Frontal cortex (tissue), 3 donors: ENCODE measurements at regions not wholly inside any gene's neighbourhood (a gene's known extent, or its start where the extent isn't known, plus 50 kb on each side); places are given as distances from the start of the nearest gene placed in this dataset.

Experiments used
- DNase-seq, 2 donors: peaks; one replicate each; pipeline ENCODE4 v3.0.0; 2012; ENCODE audit warnings: low spot score in 2 of 2
- FAIRE-seq: peaks from 2 replicates; lab custom pipeline; 2012; peaks lifted over from hg19 to GRCh38; lab: Jason Lieb, UNC
- donor health status: control.
- donor health status: control.
- donor health status: control.

DNA sequence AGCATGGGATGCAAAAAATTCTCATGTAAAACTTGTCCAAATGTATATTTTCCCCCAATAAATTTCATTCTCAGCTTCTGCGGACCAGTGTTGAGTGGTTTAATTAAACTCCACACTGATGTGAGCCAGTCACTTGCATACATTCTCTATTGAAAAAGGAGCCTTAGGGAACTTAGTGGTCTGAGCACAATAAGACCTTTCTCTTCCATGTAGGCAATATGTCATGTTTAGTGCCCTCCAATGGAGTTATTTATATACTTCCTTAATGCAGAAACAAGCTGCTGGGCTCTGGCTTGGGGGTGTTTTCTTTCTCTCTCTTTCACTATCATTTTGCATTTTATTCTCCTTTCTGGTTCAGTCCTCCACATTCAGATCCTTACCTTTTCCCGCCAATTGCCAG lies 196.9 kb downstream of the ANAPC10 start:
- DNase-seq, result no peak

DNA sequence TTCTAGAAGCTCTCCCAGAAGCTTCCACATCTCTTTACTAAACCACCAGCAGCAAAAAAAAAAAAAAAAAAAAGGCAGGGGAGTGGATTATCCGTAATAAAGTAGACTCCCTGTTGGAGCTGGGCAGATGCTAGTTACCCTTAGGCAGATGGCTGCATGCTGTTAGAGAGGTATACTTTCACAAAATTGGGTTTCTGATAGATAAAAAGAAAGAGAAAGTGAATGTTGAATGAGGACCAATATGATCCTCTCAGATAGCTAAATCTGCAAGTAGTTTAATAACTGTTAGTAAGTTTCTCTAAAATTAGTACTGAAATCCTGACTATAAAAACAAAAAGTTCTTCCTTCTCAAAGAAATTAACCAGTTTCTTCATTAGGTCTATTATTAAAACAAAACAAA lies 195.4 kb downstream of the ANAPC10 start:
- FAIRE-seq (no peak), DNase-seq (no peak)

More for the DNA sequence above, 196.9 kb downstream of the ANAPC10 start:
- no peak for FAIRE-seq

DNA sequence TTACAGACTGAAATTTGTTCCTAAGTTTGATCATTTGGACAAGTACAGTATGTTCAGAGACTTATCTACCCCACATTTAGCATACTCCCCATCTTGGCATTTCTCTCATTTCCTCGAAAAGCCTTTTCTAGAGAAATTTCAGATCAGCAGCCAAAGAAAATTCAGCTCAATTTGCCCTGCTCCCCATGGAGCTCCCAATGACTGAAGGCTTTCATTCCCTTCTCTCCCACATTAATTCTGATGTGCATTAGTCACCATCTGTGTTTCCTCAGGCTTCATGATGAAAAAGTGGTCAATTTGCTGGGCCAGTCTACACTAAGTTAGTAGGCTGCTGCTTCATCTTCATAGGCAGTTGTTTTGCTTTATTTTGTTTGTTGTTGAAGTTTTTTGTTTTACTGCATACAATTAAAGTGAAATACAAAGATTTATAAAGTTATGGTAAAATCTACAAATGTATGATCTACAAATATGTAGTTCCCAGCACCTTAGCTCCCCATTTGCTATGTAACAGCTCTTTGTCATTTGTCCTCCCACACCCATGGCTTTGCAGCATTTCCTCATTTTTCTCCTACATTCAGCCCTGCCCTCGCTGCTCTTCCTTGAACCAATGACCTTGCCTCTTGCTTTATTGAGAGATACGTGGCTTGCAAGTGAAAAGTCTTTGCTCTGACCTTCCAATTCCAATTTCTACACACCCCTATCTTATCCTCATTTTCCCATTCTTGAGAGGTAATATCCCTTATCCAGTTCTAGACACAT lies 193.9 kb downstream of the ANAPC10 start:
- no peak for DNase-seq
- no peak for FAIRE-seq

DNA sequence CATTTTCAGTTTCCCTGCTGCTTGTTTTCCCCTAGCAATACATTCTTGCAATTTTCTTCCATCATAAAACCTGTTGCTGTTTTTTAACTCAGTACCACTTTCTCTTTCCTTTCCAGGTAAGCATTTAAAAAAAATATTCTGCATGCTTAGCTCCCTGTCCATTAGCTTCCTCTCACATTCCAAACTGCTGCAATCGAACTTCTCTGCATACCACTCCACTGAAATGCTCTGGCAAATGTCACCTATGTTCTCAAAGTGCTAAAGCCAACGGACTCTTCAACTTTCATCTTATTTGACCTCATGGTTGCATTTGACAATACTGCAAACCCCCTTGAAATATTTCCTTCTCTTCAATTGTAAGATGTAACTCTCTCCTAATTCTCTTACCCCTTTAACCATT lies 192.7 kb downstream of the ANAPC10 start:
- FAIRE-seq, result no peak

DNA sequence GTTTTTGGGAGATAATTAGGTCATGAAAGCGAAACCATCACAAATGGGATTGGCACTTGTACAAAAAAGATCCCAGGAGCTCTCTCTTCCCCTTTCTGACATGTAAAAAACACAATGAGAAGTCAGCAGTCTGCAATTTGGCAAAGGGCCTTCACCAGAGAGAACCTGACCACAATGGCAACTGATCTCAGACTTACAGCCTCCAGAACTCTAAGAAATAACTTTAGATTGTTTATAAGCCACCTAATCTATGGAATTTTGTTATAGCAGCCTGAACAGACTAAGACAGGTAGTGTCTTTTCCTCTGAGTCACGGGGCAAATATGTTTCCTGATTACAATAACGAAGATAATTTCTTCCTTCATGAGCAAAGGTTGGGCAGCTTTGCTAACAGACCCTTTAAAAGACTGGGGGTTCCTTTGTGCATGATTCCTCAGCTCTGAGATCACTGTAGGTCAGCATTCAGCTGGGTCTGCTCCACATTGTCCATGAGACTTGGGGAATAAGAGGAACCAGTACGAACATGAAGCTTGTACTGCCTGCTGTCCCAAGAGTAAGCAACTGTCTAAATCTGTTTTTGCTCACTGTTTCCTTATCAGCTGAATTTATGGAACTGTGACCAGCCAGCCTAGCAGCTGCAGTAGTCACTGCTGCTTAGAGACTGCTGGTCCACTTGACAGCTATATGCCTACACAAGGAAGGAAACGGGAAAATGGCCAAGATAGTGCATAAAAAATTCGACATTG lies 191.6 kb downstream of the ANAPC10 start:
- FAIRE-seq (no peak), DNase-seq (no peak)

More for the DNA sequence above, 192.7 kb downstream of the ANAPC10 start:
- no peak for DNase-seq

DNA sequence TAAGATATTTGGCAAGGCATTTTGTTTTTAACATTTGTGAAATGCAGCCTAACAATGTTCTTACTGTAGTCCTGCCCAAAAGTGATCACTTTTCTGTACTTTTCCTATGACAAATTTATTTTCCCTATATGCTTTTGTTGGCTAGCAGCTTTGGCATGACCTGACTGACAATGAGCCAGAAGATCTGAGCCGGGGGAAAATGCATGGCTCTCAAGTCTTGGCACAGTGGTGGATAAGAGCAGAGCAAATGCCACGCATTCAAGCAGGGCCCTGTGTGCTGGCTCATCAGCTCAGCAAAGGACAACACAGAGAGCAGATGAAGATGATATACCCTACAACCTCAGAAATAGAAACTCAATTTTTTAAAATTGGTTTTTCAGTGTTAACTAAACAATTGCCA lies 187.3 kb downstream of the ANAPC10 start:
- FAIRE-seq (no peak), DNase-seq (no peak)
